ENCODE measurements at regions not wholly inside any gene's neighbourhood (a gene's known extent, or its start where the extent isn't known, plus 50 kb on each side); places are given as distances from the start of the nearest gene placed in this dataset.
"Not testable (repeated sequence)": the region's sequence is repeated elsewhere in the genome, so short reads cannot be mapped to it uniquely, and the experiment has no call there.

- no peaks in the 10 kb centered on the region for H3K36me3 ChIP-seq
- no peak for TF ChIP-seq CTCF (IDR thresholded peaks at IDR 0.05)
- no peak overlapping the region for H3K4me3 ChIP-seq
- H3K4me1 ChIP-seq: no peaks in the 10 kb centered on the region
- H3K27me3 ChIP-seq: no peaks in the 10 kb centered on the region
- H3K27ac ChIP-seq: no peak overlapping the region
- intact Hi-C loops (cut with DNase I; ENCODE audit: low total_unique reads): no loop called here
- peaks cover 0 to 30% (median 9%) of the 10 kb centered on the region in 3 donors for H3K9me3 ChIP-seq
- no peak for DNase-seq
These were observed 700.5 kb downstream of the COL12A1 start for GRCh38 chr6:74505391-74505790.

GRCh38 chr6:74504941-74505340 lies 700.9 kb downstream of the COL12A1 start:
- DNase-seq: no peak
- Histone ChIP-seq H3K4me3 (no peak overlapping the region), H3K27me3 (no peaks in the 10 kb centered on the region), H3K4me1 (no peaks in the 10 kb centered on the region), H3K27ac (no peak overlapping the region), H3K36me3 (no peaks in the 10 kb centered on the region), H3K9me3 (peaks cover 0 to 30% (median 9%) of the 10 kb centered on the region in 3 donors)
- intact Hi-C loops (cut with DNase I; ENCODE audit: low total_unique reads): no loop called here
- TF ChIP-seq CTCF (IDR thresholded peaks at IDR 0.05): no peak

- no peaks in the 10 kb centered on the region for H3K36me3 ChIP-seq
- no peak overlapping the region for H3K4me3 ChIP-seq
- intact Hi-C loops (cut with DNase I; ENCODE audit: low total_unique reads): no loop called here
- H3K4me1 ChIP-seq: no peaks in the 10 kb centered on the region
- no peaks in the 10 kb centered on the region for H3K27me3 ChIP-seq
- H3K27ac ChIP-seq: no peak overlapping the region
- TF ChIP-seq CTCF (IDR thresholded peaks at IDR 0.05): no peak
- no peaks in the 10 kb centered on the region for H3K9me3 ChIP-seq
- no peak for DNase-seq
These were observed 713.3 kb downstream of the COL12A1 start for GRCh38 chr6:74492587-74492986.

GRCh38 chr6:74491844-74492374 lies 713.9 kb downstream of the COL12A1 start:
- no peak overlapping the region for H3K4me3 ChIP-seq
- no peak for DNase-seq
- no peaks in the 10 kb centered on the region for H3K4me1 ChIP-seq
- no peak for TF ChIP-seq CTCF (IDR thresholded peaks at IDR 0.05)
- H3K27me3 ChIP-seq: no peaks in the 10 kb centered on the region
- no peaks in the 10 kb centered on the region for H3K9me3 ChIP-seq
- H3K36me3 ChIP-seq: no peaks in the 10 kb centered on the region
- H3K27ac ChIP-seq: no peak overlapping the region
- intact Hi-C loops (cut with DNase I; ENCODE audit: low total_unique reads): no loop called here

- H3K36me3 ChIP-seq; intact Hi-C loops (cut with DNase I; ENCODE audit: low total_unique reads); H3K4me1 ChIP-seq; H3K4me3 ChIP-seq; H3K27ac ChIP-seq; H3K9me3 ChIP-seq; H3K27me3 ChIP-seq; DNase-seq: not testable (repeated sequence)
These were observed 717.1 kb downstream of the COL12A1 start for GRCh38 chr6:74488726-74489125.

- DNase-seq: no peak
- Histone ChIP-seq H3K9me3 (no peaks in the 10 kb centered on the region), H3K27me3 (no peaks in the 10 kb centered on the region), H3K27ac (no peak overlapping the region), H3K4me1 (no peaks in the 10 kb centered on the region), H3K4me3 (no peak overlapping the region), H3K36me3 (no peaks in the 10 kb centered on the region)
- no peak for TF ChIP-seq CTCF (IDR thresholded peaks at IDR 0.05)
- intact Hi-C loops (cut with DNase I; ENCODE audit: low total_unique reads): no loop called here
These were observed 723.7 kb downstream of the COL12A1 start for GRCh38 chr6:74482180-74482579.
